ENCODE measurements at regions not wholly inside any gene's neighbourhood (a gene's known extent, or its start where the extent isn't known, plus 50 kb on each side); places are given as distances from the start of the nearest gene placed in this dataset.

DNA sequence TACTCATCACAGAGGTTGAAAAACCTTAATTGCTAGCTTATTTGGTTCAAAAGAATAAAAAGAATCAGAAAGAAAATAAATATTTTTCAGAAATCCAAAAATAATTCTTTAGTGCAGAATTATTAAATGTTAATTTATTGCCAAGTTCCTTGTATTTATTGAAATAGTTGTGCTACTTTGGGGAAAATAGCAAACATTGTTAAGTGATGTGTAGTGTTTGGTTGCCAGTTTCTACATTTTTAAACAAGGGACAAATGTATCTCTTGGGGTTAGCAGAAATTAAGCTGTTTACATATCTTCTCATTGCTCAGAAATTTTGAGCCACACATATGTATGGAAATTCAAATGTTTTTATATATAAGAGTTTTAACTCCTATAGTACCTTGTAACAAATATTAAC is 775.0 kb downstream of the USP25 start:
- intact Hi-C loops (cut with DNase I, micrococcal nuclease), result no loop called here
- Histone ChIP-seq H3K9me3 (no peaks in the 10 kb centered on the region), H3K4me1 (ENCODE audit: low read depth) (no peaks in the 10 kb centered on the region), H3K36me3 (ENCODE audit: low read depth) (no peaks in the 10 kb centered on the region), H3K4me3 (no peak overlapping the region)
- ATAC-seq, result no peak
- no peak for DNase-seq
- TF ChIP-seq, protein P1, sequence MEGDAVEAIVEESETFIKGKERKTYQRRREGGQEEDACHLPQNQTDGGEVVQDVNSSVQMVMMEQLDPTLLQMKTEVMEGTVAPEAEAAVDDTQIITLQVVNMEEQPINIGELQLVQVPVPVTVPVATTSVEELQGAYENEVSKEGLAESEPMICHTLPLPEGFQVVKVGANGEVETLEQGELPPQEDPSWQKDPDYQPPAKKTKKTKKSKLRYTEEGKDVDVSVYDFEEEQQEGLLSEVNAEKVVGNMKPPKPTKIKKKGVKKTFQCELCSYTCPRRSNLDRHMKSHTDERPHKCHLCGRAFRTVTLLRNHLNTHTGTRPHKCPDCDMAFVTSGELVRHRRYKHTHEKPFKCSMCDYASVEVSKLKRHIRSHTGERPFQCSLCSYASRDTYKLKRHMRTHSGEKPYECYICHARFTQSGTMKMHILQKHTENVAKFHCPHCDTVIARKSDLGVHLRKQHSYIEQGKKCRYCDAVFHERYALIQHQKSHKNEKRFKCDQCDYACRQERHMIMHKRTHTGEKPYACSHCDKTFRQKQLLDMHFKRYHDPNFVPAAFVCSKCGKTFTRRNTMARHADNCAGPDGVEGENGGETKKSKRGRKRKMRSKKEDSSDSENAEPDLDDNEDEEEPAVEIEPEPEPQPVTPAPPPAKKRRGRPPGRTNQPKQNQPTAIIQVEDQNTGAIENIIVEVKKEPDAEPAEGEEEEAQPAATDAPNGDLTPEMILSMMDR (IDR thresholded peaks at IDR 0.05), result no peak

DNA sequence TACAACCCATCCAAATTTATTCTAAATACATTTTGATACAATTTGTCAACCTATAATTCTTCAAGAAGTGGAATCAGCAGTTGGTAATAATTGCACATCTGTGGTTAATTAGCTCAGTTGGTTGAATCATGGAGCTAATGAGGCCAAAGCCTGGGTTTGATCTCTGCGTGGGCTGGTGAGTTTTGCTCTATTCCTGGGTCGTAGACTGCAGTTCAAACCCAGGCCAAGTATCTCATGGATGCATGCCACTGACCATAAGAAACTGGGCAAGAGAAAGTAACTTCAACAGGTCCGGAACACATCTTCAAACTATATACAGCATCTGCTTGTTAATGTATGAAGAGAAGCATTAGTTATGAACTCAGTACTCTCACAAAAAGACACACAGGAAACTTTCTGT is 779.7 kb downstream of the USP25 start:
- H3K9me3 ChIP-seq, result no peaks in the 10 kb centered on the region
- no peaks in the 10 kb centered on the region for H3K4me1 ChIP-seq (ENCODE audit: low read depth)
- no peak overlapping the region for H3K4me3 ChIP-seq

DNA sequence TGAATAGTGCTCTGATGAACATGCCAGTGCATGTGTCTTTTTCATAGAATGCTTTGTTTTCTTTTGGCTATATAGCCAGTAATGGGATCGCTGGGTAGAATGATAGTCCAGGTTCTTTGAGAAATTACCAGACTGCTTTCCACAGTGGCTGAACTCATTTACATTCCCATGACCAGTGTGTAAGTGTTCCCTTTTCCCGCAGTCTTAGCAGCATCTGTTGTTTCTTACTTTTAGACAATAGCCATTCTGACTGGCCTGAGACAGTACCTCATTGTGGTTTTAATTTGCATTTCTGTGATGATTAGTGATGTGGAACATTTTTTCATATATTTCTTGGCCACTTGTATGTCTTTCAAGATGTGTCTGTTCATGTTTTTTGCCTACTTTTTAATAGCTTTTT is 784.5 kb downstream of the USP25 start:
- ATAC-seq (no peak), DNase-seq (no peak)
- Histone ChIP-seq H3K4me1 (ENCODE audit: low read depth) (no peaks in the 10 kb centered on the region), H3K9me3 (no peaks in the 10 kb centered on the region), H3K36me3 (ENCODE audit: low read depth) (no peaks in the 10 kb centered on the region), H3K4me3 (no peak overlapping the region)
- TF ChIP-seq, protein P1 (IDR thresholded peaks at IDR 0.05), result no peak
- intact Hi-C loops (cut with DNase I, micrococcal nuclease), result no loop called here

More for the DNA sequence above, 779.7 kb downstream of the USP25 start:
- no peaks in the 10 kb centered on the region for H3K36me3 ChIP-seq (ENCODE audit: low read depth)
- DNase-seq (no peak), ATAC-seq (no peak)
- TF ChIP-seq, protein P1 (IDR thresholded peaks at IDR 0.05), result no peak
- intact Hi-C loops (cut with DNase I, micrococcal nuclease), result no loop called here

DNA sequence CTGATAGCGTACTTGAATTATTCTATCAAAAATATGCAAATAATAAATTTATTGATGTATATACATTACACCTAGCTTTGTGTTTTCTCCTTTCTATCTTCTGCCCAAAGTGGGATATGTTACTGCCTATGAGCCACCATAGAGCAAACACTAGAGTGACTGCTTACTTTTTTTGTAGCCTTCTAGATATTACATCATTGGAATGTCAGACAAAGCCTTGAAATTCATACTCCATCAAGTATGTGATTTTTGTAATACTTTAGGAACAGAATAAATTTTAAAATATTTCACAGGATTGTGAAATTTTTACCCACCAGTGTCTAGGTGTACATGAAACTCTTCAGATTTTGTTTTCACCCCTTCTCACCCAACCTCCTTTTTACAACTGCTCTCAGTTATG is 787.6 kb downstream of the USP25 start:
- TF ChIP-seq, protein P1 (IDR thresholded peaks at IDR 0.05), result no peak
- ATAC-seq, result no peak
- intact Hi-C loops (cut with DNase I, micrococcal nuclease), result no loop called here

DNA sequence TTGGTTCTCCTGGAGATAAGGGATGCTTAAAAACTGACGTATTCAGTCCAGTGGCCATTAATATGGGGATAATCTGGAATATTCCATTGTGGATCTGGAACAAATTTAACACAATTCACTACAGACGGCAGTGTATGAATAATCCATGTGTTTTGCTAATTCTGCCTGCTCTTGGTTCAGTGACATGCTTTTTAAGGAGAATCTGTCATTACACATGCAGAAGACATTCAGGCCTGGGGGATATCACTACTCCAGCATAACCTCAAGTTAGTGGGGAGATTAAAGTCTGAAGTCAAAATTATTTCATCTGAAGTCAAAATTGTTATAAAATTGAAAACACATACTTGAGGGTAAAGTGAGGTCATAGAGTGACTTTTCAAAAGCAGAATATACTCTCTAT is 789.3 kb downstream of the USP25 start:
- intact Hi-C loops (cut with DNase I, micrococcal nuclease), result no loop called here
- Histone ChIP-seq H3K4me3 (no peak overlapping the region), H3K9me3 (no peaks in the 10 kb centered on the region), H3K36me3 (ENCODE audit: low read depth) (no peaks in the 10 kb centered on the region), H3K4me1 (ENCODE audit: low read depth) (no peaks in the 10 kb centered on the region)
- no peak for DNase-seq
- no peak for ATAC-seq
- TF ChIP-seq, protein P1 (IDR thresholded peaks at IDR 0.05), result no peak

More for the DNA sequence above, 787.6 kb downstream of the USP25 start:
- H3K4me3 ChIP-seq, result no peak overlapping the region
- no peaks in the 10 kb centered on the region for H3K9me3 ChIP-seq
- H3K36me3 ChIP-seq (ENCODE audit: low read depth), result no peaks in the 10 kb centered on the region
- H3K4me1 ChIP-seq (ENCODE audit: low read depth), result no peaks in the 10 kb centered on the region
- no peak for DNase-seq

DNA sequence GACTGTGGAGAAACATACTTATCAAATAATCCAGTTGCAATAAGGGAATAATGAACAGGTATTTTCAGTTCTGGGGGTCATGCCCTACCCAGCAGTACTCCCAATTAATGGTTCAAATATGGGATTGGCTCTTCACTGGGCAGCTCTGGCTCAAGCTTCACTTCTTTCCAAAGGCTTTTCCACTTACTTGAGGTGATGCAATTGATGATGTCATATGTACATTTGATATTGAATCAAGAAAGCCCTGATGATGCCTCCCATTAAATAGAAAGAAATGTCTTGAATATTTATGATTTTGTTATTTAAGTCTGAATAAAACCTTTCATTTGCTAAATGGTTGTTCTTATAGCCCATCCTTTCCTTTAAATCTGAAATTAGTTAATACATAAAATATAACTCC is 789.9 kb downstream of the USP25 start:
- H3K36me3 ChIP-seq (ENCODE audit: low read depth), result no peaks in the 10 kb centered on the region
- H3K4me3 ChIP-seq, result no peak overlapping the region
- no peaks in the 10 kb centered on the region for H3K4me1 ChIP-seq (ENCODE audit: low read depth)
- TF ChIP-seq, protein P1 (IDR thresholded peaks at IDR 0.05), result no peak
- DNase-seq, result no peak
- no peak for ATAC-seq
- intact Hi-C loops (cut with DNase I, micrococcal nuclease), result no loop called here
- H3K9me3 ChIP-seq, result no peaks in the 10 kb centered on the region

Measured in mucosa of descending colon (tissue), 3 donors.